Erythroblast (primary cell): ENCODE measurements at regions not wholly inside any gene's neighbourhood (a gene's known extent, or its start where the extent isn't known, plus 50 kb on each side); places are given as distances from the start of the nearest gene placed in this dataset.

Experiments
- DNase-seq, 2 experiments: peaks; one replicate each; lab custom pipeline; 2025; lab: John Stamatoyannopoulos, UW
- GATA1 ChIP-seq: IDR thresholded peaks from 2 replicates; pipeline ENCODE4 v1.6.1; 2011; ENCODE audit warnings: low read depth, mild to moderate bottlenecking, control low read depth, low read length, moderate library complexity
- POLR2A ChIP-seq: IDR thresholded peaks from 2 replicates; pipeline ENCODE4 v1.6.1; 2011; ENCODE audit warnings: mild to moderate bottlenecking, low read length

GRCh38 chr14:22168092-22168955, 420.7 kb downstream of the DAD1 start:
- DNase-seq = no peak
- no peak for TF ChIP-seq GATA1
- TF ChIP-seq POLR2A = no peak

DNA sequence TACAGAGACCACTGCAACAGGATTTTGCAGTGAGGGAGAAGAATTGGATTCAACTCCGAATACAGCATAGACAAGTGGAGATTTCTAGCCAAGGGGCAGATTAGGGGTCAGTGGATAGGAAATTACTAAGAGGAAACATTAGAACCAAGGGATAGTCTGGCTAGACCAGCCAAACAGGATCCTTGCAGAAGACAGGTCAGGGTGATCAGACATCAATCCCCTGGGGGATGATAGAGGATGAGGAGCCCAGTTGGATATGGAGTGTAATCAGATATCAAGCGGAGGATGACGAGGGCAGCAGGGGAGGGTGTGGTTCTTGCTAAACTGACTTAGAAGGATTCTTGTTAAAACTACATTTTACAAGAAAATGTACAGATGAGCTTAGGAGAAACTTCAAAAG, 424.4 kb downstream of the DAD1 start:
- TF ChIP-seq GATA1 (no peak), POLR2A (no peak)
- DNase-seq = no peak

DNA sequence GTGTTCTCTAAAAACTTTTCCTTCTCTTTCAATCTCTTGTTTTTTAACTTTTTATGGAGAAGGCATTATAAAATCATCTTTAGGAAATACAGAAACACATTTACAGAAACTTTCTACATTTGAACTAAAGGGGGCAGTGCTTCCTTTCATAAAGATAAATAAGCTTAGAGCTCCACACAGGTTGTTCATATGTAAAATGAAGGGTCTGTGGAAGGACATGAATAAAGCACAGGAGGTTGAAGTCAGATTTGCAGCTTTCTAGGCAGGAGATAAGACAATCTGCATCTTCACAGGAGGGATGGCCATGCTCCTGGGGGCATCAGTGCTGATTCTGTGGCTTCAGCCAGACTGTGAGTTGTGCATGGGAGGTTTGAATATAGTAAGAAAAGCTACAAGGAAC, 426.0 kb downstream of the DAD1 start:
- DNase-seq = no peak
- no peak for TF ChIP-seq GATA1
- TF ChIP-seq POLR2A = no peak

GRCh38 chr14:22159957-22160356, 429.1 kb downstream of the DAD1 start:
- no peak for TF ChIP-seq POLR2A
- no peak for TF ChIP-seq GATA1
- DNase-seq = no peak

- no peak for DNase-seq
- TF ChIP-seq GATA1 = no peak
- no peak for TF ChIP-seq POLR2A
Observed at GRCh38 chr14:22159099-22159498, 429.9 kb downstream of the DAD1 start.

- no peak for TF ChIP-seq GATA1
- TF ChIP-seq POLR2A = no peak
- DNase-seq = no peak
Observed at GRCh38 chr14:22158560-22158959, 430.5 kb downstream of the DAD1 start.

DNA sequence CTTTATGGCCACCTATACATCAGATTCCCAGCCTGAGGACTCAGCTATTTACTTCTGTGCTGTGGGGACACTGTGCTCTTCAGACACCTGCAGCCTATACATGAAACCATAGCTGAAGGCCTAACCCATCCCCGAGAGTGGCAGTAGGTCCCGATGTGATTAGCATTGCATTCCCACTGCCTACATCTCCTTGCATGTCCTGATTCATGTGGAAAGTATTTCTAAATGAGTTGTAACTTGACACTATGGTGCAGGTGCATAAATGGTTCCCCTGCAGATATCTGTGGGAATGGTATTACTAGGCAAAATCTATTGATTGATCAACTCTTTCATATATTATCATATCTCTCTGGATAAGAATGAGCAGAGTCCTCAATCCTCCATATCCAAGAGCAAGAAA, 433.5 kb downstream of the DAD1 start:
- TF ChIP-seq GATA1 (no peak), POLR2A (no peak)
- no peak for DNase-seq

DNA sequence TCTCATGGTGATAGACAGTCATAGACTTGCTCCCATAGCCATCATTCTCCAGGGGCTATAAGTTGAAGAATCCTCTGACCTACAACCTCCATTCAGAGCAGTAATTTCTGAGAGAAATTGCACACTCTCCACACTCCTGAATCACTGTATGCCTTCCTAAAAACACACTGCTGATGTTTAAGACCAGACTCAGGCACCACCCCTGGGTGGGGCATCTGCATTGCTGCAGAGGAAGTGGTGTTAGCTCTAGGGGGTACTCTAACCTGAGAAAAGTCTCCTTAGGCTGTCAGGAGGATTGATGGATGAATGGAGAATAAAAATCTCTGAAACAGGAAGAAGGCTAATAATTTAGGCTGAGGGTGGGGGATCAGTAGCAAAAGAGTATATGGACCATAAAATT, 436.1 kb downstream of the DAD1 start:
- TF ChIP-seq GATA1 (no peak), POLR2A (no peak)
- no peak for DNase-seq

GRCh38 chr14:22152161-22152870, 436.7 kb downstream of the DAD1 start:
- DNase-seq = no peak

GRCh38 chr14:22151121-22151520, 437.9 kb downstream of the DAD1 start:
- no peak for DNase-seq
- TF ChIP-seq POLR2A = no peak
- no peak for TF ChIP-seq GATA1

More at GRCh38 chr14:22152161-22152870, 436.7 kb downstream of the DAD1 start:
- TF ChIP-seq GATA1 (no peak), POLR2A (no peak)

DNA sequence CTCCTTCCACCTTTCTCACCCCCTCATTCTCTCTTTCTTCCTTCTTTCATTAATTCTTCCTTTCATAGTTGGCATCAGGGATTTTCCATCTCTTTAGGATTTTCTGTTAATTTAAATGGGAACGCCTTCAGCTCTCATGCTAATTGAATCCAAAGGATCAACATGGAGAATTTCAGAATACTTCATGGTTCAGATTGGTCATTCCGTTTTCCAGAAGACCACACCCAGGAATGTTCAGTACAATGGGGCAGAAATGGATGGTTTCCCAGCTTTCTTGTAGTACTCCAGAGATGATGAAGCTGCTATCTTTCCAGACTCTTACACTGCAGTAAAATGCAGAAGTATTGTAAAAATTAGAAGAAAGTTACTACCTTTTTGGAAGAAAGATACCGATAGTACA, 440.0 kb downstream of the DAD1 start:
- TF ChIP-seq GATA1 (no peak), POLR2A (no peak)
- DNase-seq = no peak

- DNase-seq = no peak
- TF ChIP-seq POLR2A = no peak
- TF ChIP-seq GATA1 = no peak
Observed at GRCh38 chr14:22147716-22148115, 441.3 kb downstream of the DAD1 start.

GRCh38 chr14:22143363-22143762, 445.7 kb downstream of the DAD1 start:
- no peak for TF ChIP-seq POLR2A
- TF ChIP-seq GATA1 = no peak
- DNase-seq = no peak

DNA sequence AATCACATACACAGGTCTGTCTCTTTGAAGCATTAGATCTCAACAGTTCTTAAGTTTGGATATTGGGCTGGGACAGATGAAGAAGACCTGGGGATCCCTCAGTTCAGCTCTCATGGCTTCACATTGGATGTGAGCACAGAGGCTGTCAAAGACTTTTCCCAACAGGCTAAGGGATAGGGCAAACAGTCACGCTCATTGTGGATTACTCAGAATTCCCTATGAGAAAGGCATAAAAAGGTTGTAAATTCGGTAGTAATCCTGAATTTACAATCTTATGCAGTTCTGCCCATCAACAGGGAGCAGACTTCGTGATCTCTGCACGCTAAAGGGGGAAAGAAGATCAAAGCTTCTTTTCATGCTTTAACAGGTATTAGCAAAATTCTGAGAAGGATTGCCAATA, 448.4 kb downstream of the DAD1 start:
- no peak for DNase-seq
- TF ChIP-seq POLR2A (no peak), GATA1 (no peak)
